ENCODE measurements at regions not wholly inside any gene's neighbourhood (a gene's known extent, or its start where the extent isn't known, plus 50 kb on each side); places are given as distances from the start of the nearest gene placed in this dataset.

GRCh38 chr2:239692362-239692851 lies 291.6 kb upstream of the HDAC4 start:
- no peak for TF ChIP-seq CTCF (IDR thresholded peaks at IDR 0.05)
- Histone ChIP-seq H3K9me3 (ENCODE audit: control insufficient read depth in 1 of 2, insufficient read depth in 1 of 2, low read length in 2 of 2) (peaks cover 0 to 7% of the 10 kb centered on the region in 2 experiments), H3K27me3 (ENCODE audit: control insufficient read depth in 1 of 2, insufficient read depth in 2 of 2, low read length in 2 of 2) (no peaks in the 10 kb centered on the region), H3K4me3 (ENCODE audit: low read length) (no peak overlapping the region), H3K36me3 (ENCODE audit: insufficient read depth, low read length) (no peaks in the 10 kb centered on the region), H3K27ac (ENCODE audit: low read depth in 1 of 2, low read length in 2 of 2) (no peak overlapping the region), H3K4me1 (ENCODE audit: insufficient read depth, low read length) (no peaks in the 10 kb centered on the region)
- no peaks in the 10 kb centered on the region for H3K36me3 Mint-ChIP-seq (ENCODE audit: low read depth)
- H3K27me3 Mint-ChIP-seq, result no peaks in the 10 kb centered on the region
- H3K4me1 Mint-ChIP-seq (ENCODE audit: low read depth), result no peaks in the 10 kb centered on the region
- intact Hi-C loops (cut with DNase I, micrococcal nuclease), result no loop called here
- ChIA-PET CTCF (no interaction called here), POLR2A (no interaction called here)
- no peaks in the 10 kb centered on the region for H3K9me3 Mint-ChIP-seq
- no peak overlapping the region for H3K4me3 Mint-ChIP-seq
- DNase-seq (peak in 1 of 14 experiments; percentile 19), ATAC-seq (ENCODE audit: poor library complexity) (no peak)
- H3K27ac Mint-ChIP-seq, result no peak overlapping the region

- Mint-ChIP-seq H3K4me1 (ENCODE audit: low read depth) (no peaks in the 10 kb centered on the region), H3K36me3 (ENCODE audit: low read depth) (no peaks in the 10 kb centered on the region), H3K4me3 (no peak overlapping the region), H3K27me3 (peaks cover 2% of the 10 kb centered on the region), H3K27ac (no peak overlapping the region), H3K9me3 (no peaks in the 10 kb centered on the region)
- DNase-seq, result peak in 1 of 14 experiments; percentile 22
- ChIA-PET CTCF (no interaction called here), POLR2A (no interaction called here)
- intact Hi-C loops (cut with DNase I, micrococcal nuclease), result no loop called here
- peaks cover 0 to 7% of the 10 kb centered on the region in 2 experiments for H3K9me3 ChIP-seq (ENCODE audit: control insufficient read depth in 1 of 2, insufficient read depth in 1 of 2, low read length in 2 of 2)
- H3K4me3 ChIP-seq (ENCODE audit: low read length), result no peak overlapping the region
- TF ChIP-seq CTCF (IDR thresholded peaks at IDR 0.05), result no peak
- H3K4me1 ChIP-seq (ENCODE audit: insufficient read depth, low read length), result no peaks in the 10 kb centered on the region
- no peaks in the 10 kb centered on the region for H3K27me3 ChIP-seq (ENCODE audit: control insufficient read depth in 1 of 2, insufficient read depth in 2 of 2, low read length in 2 of 2)
- no peak for ATAC-seq (ENCODE audit: poor library complexity)
- no peak overlapping the region for H3K27ac ChIP-seq (ENCODE audit: low read depth in 1 of 2, low read length in 2 of 2)
- no peaks in the 10 kb centered on the region for H3K36me3 ChIP-seq (ENCODE audit: insufficient read depth, low read length)
Measured at GRCh38 chr2:239691720-239692119, 290.9 kb upstream of the HDAC4 start.

- peaks cover 6% of the 10 kb centered on the region for H3K27me3 Mint-ChIP-seq
- H3K4me3 Mint-ChIP-seq, result no peak overlapping the region
- ChIA-PET CTCF (no interaction called here), POLR2A (no interaction called here)
- no peaks in the 10 kb centered on the region for H3K4me1 Mint-ChIP-seq (ENCODE audit: low read depth)
- H3K9me3 Mint-ChIP-seq, result no peaks in the 10 kb centered on the region
- Histone ChIP-seq H3K4me3 (ENCODE audit: low read length) (no peak overlapping the region), H3K36me3 (ENCODE audit: insufficient read depth, low read length) (no peaks in the 10 kb centered on the region), H3K27ac (ENCODE audit: low read depth in 1 of 2, low read length in 2 of 2) (no peak overlapping the region), H3K4me1 (ENCODE audit: insufficient read depth, low read length) (no peaks in the 10 kb centered on the region), H3K9me3 (ENCODE audit: control insufficient read depth in 1 of 2, insufficient read depth in 1 of 2, low read length in 2 of 2) (peaks cover 0 to 7% of the 10 kb centered on the region in 2 experiments), H3K27me3 (ENCODE audit: control insufficient read depth in 1 of 2, insufficient read depth in 2 of 2, low read length in 2 of 2) (no peaks in the 10 kb centered on the region)
- TF ChIP-seq CTCF (IDR thresholded peaks at IDR 0.05), result no peak
- DNase-seq (peak in 1 of 14 experiments; percentile 29), ATAC-seq (ENCODE audit: poor library complexity) (no peak)
- no peaks in the 10 kb centered on the region for H3K36me3 Mint-ChIP-seq (ENCODE audit: low read depth)
- no peak overlapping the region for H3K27ac Mint-ChIP-seq
- intact Hi-C loops (cut with DNase I, micrococcal nuclease), result no loop called here
Measured at GRCh38 chr2:239690651-239691631, 290.1 kb upstream of the HDAC4 start.
